Gastroesophageal sphincter (tissue), 4 donors: ENCODE measurements at regions not wholly inside any gene's neighbourhood (a gene's known extent, or its start where the extent isn't known, plus 50 kb on each side); places are given as distances from the start of the nearest gene placed in this dataset.

Experiments used
- ATAC-seq: fragments of 150-250 bp; one replicate; pipeline ENCODE4 v1.9.1; 2016; ENCODE audit warnings: mild to moderate bottlenecking, moderate library complexity
- H3K27ac ChIP-seq, 4 donors: fragments of 200-600 bp; sonication (generic) in 3 of 4; 1 replicate in 3 of 4; 2 replicates in 1 of 4; pipeline ENCODE4 v1.5.1; 2016 to 2019
- H3K27me3 ChIP-seq: fragments of 200-600 bp; sonication (generic); one replicate; pipeline ENCODE4 v1.5.1; 2019
- H3K36me3 ChIP-seq, 2 donors: fragments of 200-600 bp; sonication (generic); one replicate each; pipeline ENCODE4 v1.5.1; 2019; ENCODE audit warnings: control low read depth in 1 of 2
- H3K4me1 ChIP-seq, 3 donors: fragments of 200-600 bp; sonication (generic); 1 replicate in 2 of 3; 2 replicates in 1 of 3; pipeline ENCODE4 v1.5.1; 2016 to 2019; ENCODE audit warnings: control low read depth in 2 of 3
- H3K4me3 ChIP-seq, 2 donors: fragments of 200-600 bp; sonication (generic); one replicate each; pipeline ENCODE4 v1.5.1; 2019; ENCODE audit warnings: mild to moderate bottlenecking in 1 of 2, moderate library complexity in 1 of 2
- H3K9me3 ChIP-seq, 3 donors: fragments of 200-600 bp; sonication (generic); one replicate each; pipeline ENCODE4 v1.5.1; 2017 to 2019; ENCODE audit warnings: control low read depth in 2 of 3
- CTCF ChIP-seq, 4 experiments: fragments of 200-600 bp in 2 of 4; fragments of 450-650 bp in 2 of 4; sonication (generic) in 1 of 4; IDR thresholded peaks; one replicate each; pipeline ENCODE4 v1.5.1; 2017 to 2019; ENCODE audit warnings: antibody characterized with exemption in 4 of 4, mild to moderate bottlenecking in 2 of 4, moderate library complexity in 2 of 4
- EP300 ChIP-seq: sonication (generic); formaldehyde crosslinking; IDR thresholded peaks from one replicate; pipeline ENCODE4 v1.6.1; 2017; ENCODE audit warnings: antibody characterized with exemption, mild to moderate bottlenecking
- POLR2A ChIP-seq, 2 donors: fragments of 450-650 bp; IDR thresholded peaks; one replicate each; pipeline ENCODE4 v1.6.1; 2017; ENCODE audit warnings: antibody characterized with exemption in 2 of 2, mild to moderate bottlenecking in 2 of 2, moderate library complexity in 1 of 2
- POLR2AphosphoS5 ChIP-seq: sonication (generic); formaldehyde crosslinking; IDR thresholded peaks from one replicate; pipeline ENCODE4 v1.6.1; 2017; ENCODE audit warnings: antibody characterized with exemption
- WGBS, 2 donors: methylation state at CpG; one replicate each; pipeline ENCODE4 v1.1.5; 2018; ENCODE audit warnings: low coverage in 1 of 2; 5-methylcytosine and 5-hydroxymethylcytosine counted together

DNA sequence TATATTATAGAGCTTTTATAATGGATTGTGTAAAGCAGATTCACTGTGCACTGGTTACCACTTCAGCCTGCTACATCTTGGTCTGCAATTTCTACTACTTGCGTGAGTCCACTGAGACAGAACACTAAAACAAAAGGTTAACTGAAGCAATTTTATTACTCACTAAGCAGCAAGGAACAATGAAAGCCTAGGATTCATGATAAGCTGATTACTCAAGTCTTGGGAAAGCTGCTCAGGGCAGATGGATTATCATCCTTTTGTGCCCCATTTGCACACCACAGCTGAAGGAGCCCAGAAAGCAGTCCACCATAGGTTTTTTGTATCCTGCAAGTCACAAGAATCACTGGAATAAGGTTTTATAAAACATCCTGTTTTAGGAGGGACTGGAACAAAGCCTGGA, 1215.2 kb upstream of the TMEFF2 start:
- H3K27ac ChIP-seq: no peak overlapping the region
- no peaks in the 10 kb centered on the region for H3K4me1 ChIP-seq
- no peak for ATAC-seq
- no peak overlapping the region for H3K4me3 ChIP-seq
- no peaks in the 10 kb centered on the region for H3K27me3 ChIP-seq
- no peak for TF ChIP-seq CTCF (IDR thresholded peaks at IDR 0.05)
- H3K9me3 ChIP-seq: peaks cover 0 to 6% (median 0%) of the 10 kb centered on the region in 3 donors
- WGBS, 2 donors: 78 to 79% methylated on average over 1 of the region's 1 CpG
- no peaks in the 10 kb centered on the region for H3K36me3 ChIP-seq

DNA sequence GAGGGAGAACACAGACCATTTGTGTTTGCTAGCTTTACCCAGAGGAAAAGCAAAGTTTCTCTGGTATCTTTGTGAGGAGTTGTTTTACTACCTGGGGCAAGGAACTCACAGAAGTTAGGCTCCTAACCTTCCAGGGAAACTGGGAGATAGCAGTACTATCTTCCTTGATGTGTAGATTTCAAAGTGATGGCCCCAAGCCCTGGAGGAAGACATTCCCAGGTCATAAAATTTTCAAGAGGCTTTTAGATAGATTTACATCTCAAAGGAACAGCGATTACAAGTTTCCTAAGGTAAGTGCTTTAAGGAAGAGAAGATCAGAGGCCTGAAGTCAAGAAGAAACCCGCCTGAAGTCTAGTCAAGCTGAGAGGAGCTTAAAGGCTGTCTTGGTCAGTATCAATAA, 1187.8 kb upstream of the TMEFF2 start:
- no peak for TF ChIP-seq POLR2A (IDR thresholded peaks at IDR 0.05)
- TF ChIP-seq CTCF (IDR thresholded peaks at IDR 0.05): no peak
- no peak for TF ChIP-seq EP300
- no peak for TF ChIP-seq POLR2AphosphoS5
- no peak for ATAC-seq
- Histone ChIP-seq H3K4me3 (no peak overlapping the region), H3K27me3 (no peaks in the 10 kb centered on the region), H3K36me3 (no peaks in the 10 kb centered on the region), H3K27ac (no peak overlapping the region), H3K9me3 (no peaks in the 10 kb centered on the region), H3K4me1 (no peaks in the 10 kb centered on the region)
- 19 to 81% methylated on average over 2 of the region's 2 CpGs for WGBS, 2 donors

DNA sequence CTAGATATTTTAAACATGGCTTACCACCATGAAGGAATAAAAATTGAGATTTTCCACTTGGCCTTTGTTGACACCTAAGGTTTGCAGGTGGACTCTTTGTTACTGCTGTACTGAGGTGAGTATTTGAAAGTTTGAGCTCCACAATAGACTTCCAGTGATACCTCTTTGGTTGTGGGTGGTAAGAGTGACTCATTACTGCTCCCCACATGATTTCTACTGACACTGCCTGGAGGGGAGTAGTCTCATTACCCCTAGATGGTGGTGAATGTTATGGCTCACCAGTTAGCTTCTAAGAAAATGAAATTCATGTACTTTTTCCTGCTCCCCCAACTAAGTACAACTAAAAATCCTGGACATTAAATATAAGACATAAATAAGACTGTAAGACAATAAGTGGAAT, 1183.1 kb upstream of the TMEFF2 start:
- H3K4me1 ChIP-seq: no peaks in the 10 kb centered on the region
- H3K27me3 ChIP-seq: no peaks in the 10 kb centered on the region
- no peak overlapping the region for H3K4me3 ChIP-seq
- no peaks in the 10 kb centered on the region for H3K9me3 ChIP-seq
- TF ChIP-seq EP300 (no peak), CTCF (IDR thresholded peaks at IDR 0.05) (no peak), POLR2AphosphoS5 (no peak), POLR2A (IDR thresholded peaks at IDR 0.05) (no peak)
- H3K27ac ChIP-seq: no peak overlapping the region
- H3K36me3 ChIP-seq: no peaks in the 10 kb centered on the region
- ATAC-seq: no peak

DNA sequence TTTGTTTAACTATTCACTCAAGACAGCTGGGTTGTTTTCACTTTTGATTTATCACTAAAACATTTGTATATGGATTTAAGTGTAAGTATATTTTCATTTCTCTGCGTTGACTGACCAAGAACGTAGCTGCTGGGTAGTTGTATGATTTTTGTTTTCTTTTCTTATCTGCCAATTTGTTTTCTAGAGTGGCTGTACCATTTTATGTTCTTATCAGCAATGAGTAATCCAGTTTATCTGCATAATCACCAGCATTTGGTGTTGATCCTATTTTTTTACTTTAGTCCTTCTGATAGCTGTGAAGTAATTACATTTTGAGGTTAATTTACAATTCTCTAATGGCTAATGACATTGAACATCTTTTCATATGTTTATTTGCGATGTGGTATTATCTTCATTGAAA, 1178.4 kb upstream of the TMEFF2 start:
- no peak overlapping the region for H3K4me3 ChIP-seq
- no peak for TF ChIP-seq EP300
- no peak for TF ChIP-seq POLR2A (IDR thresholded peaks at IDR 0.05)
- TF ChIP-seq POLR2AphosphoS5: no peak
- no peak for TF ChIP-seq CTCF (IDR thresholded peaks at IDR 0.05)
- H3K4me1 ChIP-seq: no peaks in the 10 kb centered on the region
- ATAC-seq: no peak
- no peak overlapping the region for H3K27ac ChIP-seq
- 45 to 57% methylated on average over 3 of the region's 3 CpGs for whole genome bisulfite sequencing, 2 donors
- H3K36me3 ChIP-seq: no peaks in the 10 kb centered on the region
- no peaks in the 10 kb centered on the region for H3K27me3 ChIP-seq
- H3K9me3 ChIP-seq: no peaks in the 10 kb centered on the region

- 49 to 54% methylated on average over 4 to 7 of the region's 7 CpGs for WGBS, 2 donors
- TF ChIP-seq CTCF (IDR thresholded peaks at IDR 0.05): no peak
- TF ChIP-seq EP300: no peak
- TF ChIP-seq POLR2AphosphoS5: no peak
- TF ChIP-seq POLR2A (IDR thresholded peaks at IDR 0.05): no peak
- H3K9me3 ChIP-seq: no peaks in the 10 kb centered on the region
Observed at GRCh38 chr2:193371200-193371599, 1176.5 kb upstream of the TMEFF2 start.

More at GRCh38 chr2:193371200-193371599, 1176.5 kb upstream of the TMEFF2 start:
- H3K27ac ChIP-seq: no peak overlapping the region
- H3K36me3 ChIP-seq: no peaks in the 10 kb centered on the region
- H3K27me3 ChIP-seq: no peaks in the 10 kb centered on the region
- ATAC-seq: no peak
- H3K4me1 ChIP-seq: no peaks in the 10 kb centered on the region
- no peak overlapping the region for H3K4me3 ChIP-seq
